HG02943 (cell line): ENCODE measurements at regions not wholly inside any gene's neighbourhood (a gene's known extent, or its start where the extent isn't known, plus 50 kb on each side); places are given as distances from the start of the nearest gene placed in this dataset.

Experiments used
- ATAC-seq: cut with Tn5 transposase; IDR thresholded peaks from one replicate; pipeline ENCODE4 v1.9.1; 2021; ENCODE audit warnings: mild to moderate bottlenecking, low read depth, moderate library complexity; ENCODE audit not compliant: unreplicated experiment

DNA sequence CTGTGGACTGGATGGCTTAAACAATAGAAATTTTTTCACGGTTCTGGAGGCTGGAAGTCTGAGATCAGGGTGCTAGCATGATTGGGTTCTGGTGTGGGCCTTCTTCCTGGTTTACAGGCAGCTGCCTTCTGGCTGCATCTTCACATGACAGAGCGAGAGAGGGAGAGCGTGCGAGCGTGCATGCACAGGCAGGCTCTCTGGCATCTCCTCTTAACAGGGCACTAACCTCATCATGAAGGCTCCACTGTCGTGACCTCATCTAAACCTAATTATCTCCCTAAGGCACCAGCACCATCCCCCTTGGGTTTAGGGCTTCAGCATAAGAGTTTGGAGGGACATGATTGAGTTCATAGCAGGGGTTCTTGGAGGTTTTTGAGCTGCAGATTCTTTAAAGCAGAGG, 292.0 kb upstream of the C2CD4B start:
- ATAC-seq = no peak

DNA sequence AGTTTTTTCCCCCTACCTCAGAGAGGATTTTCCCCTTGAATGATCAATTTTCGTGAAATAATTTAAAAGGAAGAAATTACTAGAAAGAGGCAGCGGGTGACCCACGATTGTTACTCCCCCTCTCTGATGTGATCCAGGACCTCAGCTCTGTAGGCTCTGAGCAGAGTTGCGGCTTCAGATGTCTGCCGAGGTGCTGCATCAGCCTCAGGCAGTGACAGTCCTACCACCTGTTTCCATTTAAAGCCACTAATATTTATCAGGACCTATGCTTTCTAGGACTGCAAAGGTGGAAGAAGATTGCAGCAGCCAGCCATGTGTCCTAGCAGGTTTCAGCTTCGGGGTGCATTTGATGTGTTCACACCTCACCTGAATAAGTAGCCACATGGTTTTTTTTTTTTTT, 294.8 kb upstream of the C2CD4B start:
- ATAC-seq = no peak

DNA sequence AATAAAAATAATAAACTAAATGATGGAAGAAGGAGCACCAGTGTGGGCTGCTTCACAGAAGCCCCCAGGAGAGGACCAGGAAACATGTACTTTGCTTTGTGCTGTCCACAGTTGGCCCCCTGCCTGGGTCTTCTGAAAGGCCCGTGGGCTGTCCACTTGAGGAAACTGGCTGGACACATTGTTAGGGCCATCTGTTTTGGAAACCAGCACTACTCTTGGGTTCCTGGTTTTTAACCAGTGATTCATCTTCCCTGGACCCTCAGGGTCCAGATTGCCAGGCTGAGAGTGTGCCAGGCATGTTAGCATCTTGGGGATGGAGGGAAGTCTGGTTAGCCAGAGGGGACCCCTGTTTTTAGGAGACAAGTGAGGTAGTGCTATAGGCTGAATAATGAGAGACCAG, 297.2 kb upstream of the C2CD4B start:
- no peak for ATAC-seq

- no peak for ATAC-seq
Observed at GRCh38 chr15:62462721-62463120, 297.6 kb upstream of the C2CD4B start.

DNA sequence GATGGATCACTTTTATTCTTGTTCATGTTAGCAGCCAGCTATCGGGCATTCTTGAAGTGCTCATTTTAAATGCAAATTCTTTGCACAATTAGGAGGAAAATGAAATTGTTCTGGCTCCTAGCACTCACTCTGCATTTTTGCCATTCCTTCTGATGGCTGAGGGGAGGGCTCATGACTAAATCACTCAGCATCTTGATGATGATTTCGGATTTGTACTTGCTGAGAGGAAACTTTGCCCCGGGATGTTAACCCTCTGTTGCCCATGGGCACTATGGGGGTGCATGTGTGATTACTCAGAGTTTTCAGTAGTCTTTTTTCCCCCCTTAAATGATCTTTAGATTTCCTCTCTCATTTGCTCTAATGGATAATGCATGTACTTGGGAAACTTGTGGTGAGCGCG, 299.6 kb upstream of the C2CD4B start:
- no peak for ATAC-seq

DNA sequence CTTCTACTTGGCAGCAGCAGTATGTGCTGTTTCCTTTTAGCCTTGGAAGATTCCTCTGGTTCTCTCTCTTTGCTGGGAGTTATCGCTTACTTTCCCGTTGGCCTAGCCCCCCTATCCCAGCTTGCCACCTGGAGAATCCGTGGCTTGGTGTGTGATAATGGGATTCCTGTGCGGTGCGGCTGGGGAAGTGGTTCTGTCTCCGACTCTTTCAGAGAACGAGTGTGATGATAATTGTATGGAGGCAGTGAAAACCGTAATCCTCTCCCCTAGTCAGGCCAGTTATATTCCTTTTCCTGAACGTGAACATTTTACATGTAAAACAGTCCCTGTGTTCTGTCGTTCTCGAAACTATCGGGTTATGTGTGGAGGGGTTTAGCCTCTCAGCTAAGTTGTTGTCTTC, 300.1 kb upstream of the C2CD4B start:
- ATAC-seq = no peak

DNA sequence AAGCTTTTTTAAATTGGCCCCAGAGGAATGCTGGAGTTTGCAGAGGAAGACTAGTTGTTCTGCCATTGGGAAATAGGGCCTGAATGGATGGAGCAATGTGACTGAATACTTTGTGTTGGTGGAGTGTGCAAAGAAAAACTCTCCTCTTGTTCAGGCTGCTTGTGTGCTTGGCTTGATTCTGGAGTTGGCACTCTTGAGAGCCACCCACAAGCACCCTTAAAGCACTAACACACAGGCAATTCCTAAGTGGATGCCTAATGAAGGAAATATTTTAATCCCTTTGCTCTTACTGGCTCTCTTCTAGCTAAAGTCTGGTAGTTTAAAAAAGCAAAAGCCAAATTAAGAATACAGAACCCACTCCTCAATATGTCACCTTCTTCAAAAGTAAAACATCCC, 304.4 kb upstream of the C2CD4B start:
- ATAC-seq = no peak

- ATAC-seq = no peak
Observed at GRCh38 chr15:62469874-62470688, 305.0 kb upstream of the C2CD4B start.

- ATAC-seq = no peak
Observed at GRCh38 chr15:62472616-62473299, 307.7 kb upstream of the C2CD4B start.

- no peak for ATAC-seq
Observed at GRCh38 chr15:62474021-62474770, 309.1 kb upstream of the C2CD4B start.

DNA sequence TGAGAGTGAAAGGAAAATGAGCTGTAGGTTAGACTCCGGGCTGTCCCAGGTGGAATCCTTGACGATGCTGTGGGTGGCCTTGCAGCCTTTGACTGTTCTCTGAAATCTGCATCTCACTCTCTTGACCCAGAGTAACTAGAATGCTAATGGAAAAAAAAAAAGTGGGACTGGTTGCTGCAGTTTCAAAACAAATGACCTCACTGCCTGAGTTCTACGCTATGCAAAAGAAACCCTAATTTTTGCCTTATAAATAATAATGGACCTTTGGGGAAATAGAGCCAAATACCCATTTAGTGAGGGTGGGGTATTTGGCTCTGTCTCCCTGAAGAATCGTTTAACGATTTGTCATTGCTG, 309.7 kb upstream of the C2CD4B start:
- no peak for ATAC-seq

GRCh38 chr15:62475591-62475990, 310.5 kb upstream of the C2CD4B start:
- ATAC-seq = no peak

DNA sequence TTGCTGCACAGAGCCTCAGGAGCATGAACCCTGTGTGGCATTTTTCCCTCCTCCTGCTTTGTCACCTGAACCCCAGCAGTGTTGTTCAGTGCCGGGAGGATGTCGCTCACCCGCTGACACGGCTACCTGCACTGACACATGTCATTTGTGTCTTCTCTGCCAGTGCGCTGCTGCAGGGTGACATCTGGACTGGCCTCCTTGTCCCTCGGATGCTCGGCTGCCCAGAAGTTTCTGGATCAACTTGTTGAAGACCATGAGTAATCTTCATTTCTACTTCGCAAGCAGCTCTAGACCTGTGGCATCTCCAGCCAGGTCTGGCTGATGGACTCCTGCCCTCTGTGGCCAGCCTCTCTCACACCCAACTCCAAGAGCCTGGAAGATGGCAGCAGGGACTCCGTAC, 311.1 kb upstream of the C2CD4B start:
- ATAC-seq = no peak

DNA sequence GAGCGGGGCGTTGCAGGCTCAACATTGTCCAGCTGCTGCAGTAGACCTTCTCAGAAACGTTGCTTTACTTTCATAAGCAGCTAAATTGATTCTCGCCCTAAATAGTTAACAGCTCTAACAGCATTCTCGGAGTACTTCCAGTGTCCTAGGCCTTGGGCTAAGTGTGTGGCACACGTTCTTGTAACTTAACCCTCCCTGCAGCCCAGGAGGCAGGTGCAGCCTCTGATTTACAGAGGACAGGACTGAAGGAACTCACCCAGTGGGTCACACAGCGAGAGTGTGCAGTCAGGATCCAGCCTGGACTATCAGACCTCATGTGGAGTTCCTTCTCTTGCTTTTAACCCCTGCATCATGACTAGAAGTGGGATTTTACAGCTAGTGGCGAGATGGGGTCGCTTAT, 312.8 kb upstream of the C2CD4B start:
- ATAC-seq = no peak

GRCh38 chr15:62482785-62483429, 317.8 kb upstream of the C2CD4B start:
- no peak for ATAC-seq

- no peak for ATAC-seq
Observed at GRCh38 chr15:62483814-62484213, 318.7 kb upstream of the C2CD4B start.

DNA sequence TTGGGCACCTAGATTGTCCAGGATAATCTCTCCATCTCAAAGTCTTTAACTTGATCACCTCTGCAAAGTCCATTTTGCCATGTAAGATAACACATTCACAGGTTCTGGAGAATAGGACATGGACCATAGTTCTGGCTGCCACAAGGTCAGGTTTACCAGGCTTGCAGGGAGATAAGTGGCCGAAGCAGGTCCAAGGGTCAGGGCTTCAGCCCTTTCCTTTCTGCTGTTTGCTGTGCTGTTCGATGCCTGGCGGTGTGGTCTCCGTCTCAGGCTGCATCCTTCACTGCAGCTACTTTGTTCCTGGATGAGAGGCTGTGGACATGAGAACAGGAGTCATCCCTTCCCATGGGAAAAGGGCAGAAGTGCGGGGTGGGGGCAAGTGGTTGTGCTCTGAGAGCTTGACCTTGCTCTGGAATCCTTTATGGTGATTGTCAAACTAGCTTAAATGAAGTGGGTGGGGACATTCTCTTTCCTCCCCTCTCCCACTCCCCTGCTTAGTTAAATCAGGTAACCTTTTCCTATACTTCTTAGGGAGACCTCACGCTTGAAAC, 320.2 kb upstream of the C2CD4B start:
- no peak for ATAC-seq

- ATAC-seq = no peak
Observed at GRCh38 chr15:62486041-62486440, 321.0 kb upstream of the C2CD4B start.

DNA sequence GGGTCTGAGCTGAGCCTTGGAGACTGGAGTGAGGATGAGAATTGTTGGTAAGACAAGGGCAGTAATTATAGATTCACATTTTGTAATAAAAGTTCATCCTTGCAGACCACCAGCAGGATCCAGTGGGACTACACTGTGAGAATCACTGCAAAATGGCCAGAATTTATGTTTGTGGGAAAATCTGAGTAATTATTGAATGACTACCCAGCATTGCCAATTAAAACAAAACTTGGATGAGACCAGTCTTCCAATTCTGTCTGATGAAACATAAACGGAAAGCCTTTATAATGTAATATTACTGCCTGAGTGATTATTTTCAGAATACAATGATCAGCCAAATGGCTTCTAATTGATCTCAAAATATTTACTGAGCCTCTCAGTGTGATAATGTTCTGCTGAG, 323.3 kb upstream of the C2CD4B start:
- no peak for ATAC-seq

GRCh38 chr15:62491642-62492041, 326.6 kb upstream of the C2CD4B start:
- ATAC-seq = no peak

DNA sequence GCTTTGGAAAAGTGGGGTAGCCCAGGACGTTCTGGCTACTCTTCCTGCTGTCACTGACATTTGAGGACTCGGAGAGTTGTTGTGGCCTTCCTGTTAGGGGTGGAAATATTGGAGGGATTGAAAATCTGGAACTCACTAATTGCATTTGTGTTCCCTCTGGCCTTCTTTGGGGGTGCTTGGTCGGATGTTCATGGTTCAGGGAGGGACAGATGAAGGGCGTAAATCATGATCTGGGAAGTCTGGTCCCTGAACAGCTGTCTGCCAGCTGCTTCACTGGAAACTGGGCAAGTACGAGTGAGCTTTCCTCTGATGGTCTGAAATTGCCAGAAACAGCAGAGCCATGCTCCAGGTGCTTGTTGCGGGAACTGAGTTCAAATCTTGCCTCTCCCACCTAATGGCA, 327.8 kb upstream of the C2CD4B start:
- no peak for ATAC-seq
